ENCODE measurements at regions not wholly inside any gene's neighbourhood (a gene's known extent, or its start where the extent isn't known, plus 50 kb on each side); places are given as distances from the start of the nearest gene placed in this dataset.

DNA sequence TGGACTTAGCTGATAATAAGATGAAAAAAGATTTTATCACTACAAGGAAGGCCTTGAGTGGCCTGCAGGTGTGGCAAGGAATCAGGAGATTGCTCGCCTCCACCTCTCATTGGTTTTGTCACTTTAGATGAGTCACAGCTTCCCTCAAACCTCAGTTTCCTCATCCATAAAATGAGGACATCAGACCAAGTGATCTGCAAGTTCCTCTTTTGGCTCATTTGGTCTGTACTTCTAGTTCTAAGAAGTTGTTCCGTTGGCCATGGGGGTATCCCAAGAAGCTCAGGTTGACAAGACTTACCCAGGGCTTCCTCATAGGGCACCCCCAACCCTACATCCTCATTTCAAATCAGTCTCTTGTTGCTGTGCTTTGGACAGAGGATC, 254.1 kb downstream of the UACA start (continued):
- TF ChIP-seq, protein P1, sequence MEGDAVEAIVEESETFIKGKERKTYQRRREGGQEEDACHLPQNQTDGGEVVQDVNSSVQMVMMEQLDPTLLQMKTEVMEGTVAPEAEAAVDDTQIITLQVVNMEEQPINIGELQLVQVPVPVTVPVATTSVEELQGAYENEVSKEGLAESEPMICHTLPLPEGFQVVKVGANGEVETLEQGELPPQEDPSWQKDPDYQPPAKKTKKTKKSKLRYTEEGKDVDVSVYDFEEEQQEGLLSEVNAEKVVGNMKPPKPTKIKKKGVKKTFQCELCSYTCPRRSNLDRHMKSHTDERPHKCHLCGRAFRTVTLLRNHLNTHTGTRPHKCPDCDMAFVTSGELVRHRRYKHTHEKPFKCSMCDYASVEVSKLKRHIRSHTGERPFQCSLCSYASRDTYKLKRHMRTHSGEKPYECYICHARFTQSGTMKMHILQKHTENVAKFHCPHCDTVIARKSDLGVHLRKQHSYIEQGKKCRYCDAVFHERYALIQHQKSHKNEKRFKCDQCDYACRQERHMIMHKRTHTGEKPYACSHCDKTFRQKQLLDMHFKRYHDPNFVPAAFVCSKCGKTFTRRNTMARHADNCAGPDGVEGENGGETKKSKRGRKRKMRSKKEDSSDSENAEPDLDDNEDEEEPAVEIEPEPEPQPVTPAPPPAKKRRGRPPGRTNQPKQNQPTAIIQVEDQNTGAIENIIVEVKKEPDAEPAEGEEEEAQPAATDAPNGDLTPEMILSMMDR (IDR thresholded peaks at IDR 0.05; ENCODE audit: control extremely low read depth in 1 of 3, insufficient read depth in 1 of 3, low read depth in 1 of 3, low read length in 3 of 3), result no peak

Measured in H1 (cell line).